ENCODE measurements at regions not wholly inside any gene's neighbourhood (a gene's known extent, or its start where the extent isn't known, plus 50 kb on each side); places are given as distances from the start of the nearest gene placed in this dataset.

GRCh38 chr13:22893204-22893603, 287.6 kb upstream of the SGCG start:
- TF ChIP-seq CTCF (IDR thresholded peaks at IDR 0.05) = no peak
- TF ChIP-seq POLR2A (IDR thresholded peaks at IDR 0.05) = no peak

Data from testis (tissue), 2 donors.